ENCODE measurements at regions not wholly inside any gene's neighbourhood (a gene's known extent, or its start where the extent isn't known, plus 50 kb on each side); places are given as distances from the start of the nearest gene placed in this dataset.

- TF ChIP-seq JUN (IDR thresholded peaks at IDR 0.05; ENCODE audit: low read depth, low read length) (no peak), SP4 (IDR thresholded peaks at IDR 0.05; ENCODE audit: low read length) (no peak), MAFK (IDR thresholded peaks at IDR 0.05; ENCODE audit: low read depth, low read length) (no peak), PHF8 (conservative IDR thresholded peaks at IDR 0.05; ENCODE audit: low read depth, low read length) (no peak)
- TF ChIP-seq, protein P1, sequence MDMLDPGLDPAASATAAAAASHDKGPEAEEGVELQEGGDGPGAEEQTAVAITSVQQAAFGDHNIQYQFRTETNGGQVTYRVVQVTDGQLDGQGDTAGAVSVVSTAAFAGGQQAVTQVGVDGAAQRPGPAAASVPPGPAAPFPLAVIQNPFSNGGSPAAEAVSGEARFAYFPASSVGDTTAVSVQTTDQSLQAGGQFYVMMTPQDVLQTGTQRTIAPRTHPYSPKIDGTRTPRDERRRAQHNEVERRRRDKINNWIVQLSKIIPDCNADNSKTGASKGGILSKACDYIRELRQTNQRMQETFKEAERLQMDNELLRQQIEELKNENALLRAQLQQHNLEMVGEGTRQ (IDR thresholded peaks at IDR 0.05; ENCODE audit: low read length), result no peak
- TF ChIP-seq, protein P2, sequence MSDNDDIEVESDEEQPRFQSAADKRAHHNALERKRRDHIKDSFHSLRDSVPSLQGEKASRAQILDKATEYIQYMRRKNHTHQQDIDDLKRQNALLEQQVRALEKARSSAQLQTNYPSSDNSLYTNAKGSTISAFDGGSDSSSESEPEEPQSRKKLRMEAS (IDR thresholded peaks at IDR 0.05), result no peak
Observed at GRCh38 chr4:35063031-35063570, 1181.2 kb downstream of the ARAP2 start (continued).
